Neural progenitor cell (in vitro differentiated cells): ENCODE measurements at regions not wholly inside any gene's neighbourhood (a gene's known extent, or its start where the extent isn't known, plus 50 kb on each side); places are given as distances from the start of the nearest gene placed in this dataset.

Experiments
- DNase-seq: peaks from one replicate; pipeline ENCODE4 v3.0.0-alpha.2; 2016; ENCODE audit warnings: low spot score
- H2AFZ ChIP-seq: fragments of 200-600 bp; sonication (generic); replicated peaks from 2 replicates; pipeline ENCODE4 v1.6.1; 2016; ENCODE audit warnings: antibody characterized with exemption
- H3F3A ChIP-seq: fragments of 200-600 bp; sonication (generic); 2 replicates; pipeline ENCODE4 v1.6.1; 2016; ENCODE audit warnings: antibody characterized with exemption, low read depth
- H3K27ac ChIP-seq: fragments of 200-600 bp; sonication (generic); 2 replicates; pipeline ENCODE4 v1.5.1; 2016; ENCODE audit warnings: mild to moderate bottlenecking
- H3K27me3 ChIP-seq: fragments of 200-600 bp; sonication (generic); 2 replicates; pipeline ENCODE4 v1.6.1; 2016; ENCODE audit warnings: mild to moderate bottlenecking, moderate library complexity
- H3K36me3 ChIP-seq: fragments of 200-600 bp; sonication (generic); 2 replicates; pipeline ENCODE4 v1.5.1; 2016
- H3K4me1 ChIP-seq: fragments of 200-600 bp; sonication (generic); 2 replicates; pipeline ENCODE4 v1.6.1; 2016; ENCODE audit warnings: mixed run types
- H3K4me2 ChIP-seq: fragments of 200-600 bp; sonication (generic); 2 replicates; pipeline ENCODE4 v1.6.1; 2016
- H3K4me3 ChIP-seq: fragments of 200-600 bp; sonication (generic); 2 replicates; pipeline ENCODE4 v1.5.1; 2016
- H3K79me2 ChIP-seq: fragments of 200-600 bp; sonication (generic); 2 replicates; pipeline ENCODE4 v1.6.1; 2016; ENCODE audit warnings: low read depth
- H3K9ac ChIP-seq: fragments of 200-600 bp; sonication (generic); 2 replicates; pipeline ENCODE4 v1.6.1; 2016
- H3K9me3 ChIP-seq: fragments of 200-600 bp; sonication (generic); 2 replicates; pipeline ENCODE4 v1.5.1; 2016; ENCODE audit warnings: low read depth
- H4K20me1 ChIP-seq: fragments of 200-600 bp; sonication (generic); 2 replicates; pipeline ENCODE4 v1.6.1; 2016; ENCODE audit warnings: low read depth
- H3K27ac Mint-ChIP-seq: 3 replicates; pipeline ENCODE4 v1.8.0; 2021; ENCODE audit warnings: mixed read lengths
- H3K27me3 Mint-ChIP-seq: 2 replicates; pipeline ENCODE4 v1.8.0; 2022; ENCODE audit warnings: low read depth, mild to moderate bottlenecking, inconsistent platforms, moderate library complexity, mixed read lengths; ENCODE audit not compliant: insufficient read depth
- H3K36me3 Mint-ChIP-seq: 3 replicates; pipeline ENCODE4 v1.8.0; 2021; ENCODE audit warnings: mixed read lengths
- H3K4me1 Mint-ChIP-seq: 3 replicates; pipeline ENCODE4 v1.8.0; 2021; ENCODE audit warnings: mixed read lengths
- H3K4me3 Mint-ChIP-seq: 3 replicates; pipeline ENCODE4 v1.8.0; 2021; ENCODE audit warnings: mild to moderate bottlenecking, moderate library complexity, mixed read lengths
- H3K9me3 Mint-ChIP-seq: 3 replicates; pipeline ENCODE4 v1.8.0; 2020; ENCODE audit warnings: mixed read lengths
- EZH2 ChIP-seq: fragments of 200-600 bp; sonication (generic); IDR thresholded peaks from 2 replicates; pipeline ENCODE4 v1.6.1; 2017; ENCODE audit warnings: antibody characterized with exemption, mild to moderate bottlenecking, moderate library complexity
- EZH2phosphoT487 ChIP-seq: fragments of 200-600 bp; sonication (generic); IDR thresholded peaks from 2 replicates; pipeline ENCODE4 v1.6.1; 2017; ENCODE audit warnings: antibody characterized with exemption
- TF ChIP-seq, protein P1 (sequence below): fragments of 200-600 bp; sonication (generic); IDR thresholded peaks from 2 replicates; pipeline ENCODE4 v1.5.1; 2017; ENCODE audit warnings: antibody characterized with exemption, mild to moderate bottlenecking

GRCh38 chr2:16368951-16369350, 296.7 kb downstream of the CYRIA start:
- Histone ChIP-seq H3F3A (no peaks in the 10 kb centered on the region), H4K20me1 (no peaks in the 10 kb centered on the region), H3K9ac (no peak overlapping the region), H2AFZ (no peak overlapping the region), H3K4me1 (peaks cover 9% of the 10 kb centered on the region), H3K36me3 (no peaks in the 10 kb centered on the region), H3K9me3 (peaks cover 11% of the 10 kb centered on the region), H3K27me3 (no peaks in the 10 kb centered on the region), H3K27ac (no peak overlapping the region), H3K79me2 (no peaks in the 10 kb centered on the region), H3K4me2 (no peak overlapping the region), H3K4me3 (no peak overlapping the region)
- Mint-ChIP-seq H3K27me3 (no peaks in the 10 kb centered on the region), H3K36me3 (no peaks in the 10 kb centered on the region), H3K4me3 (no peak overlapping the region), H3K9me3 (peaks cover 5% of the 10 kb centered on the region), H3K27ac (no peak overlapping the region), H3K4me1 (peaks cover 6% of the 10 kb centered on the region)
- TF ChIP-seq EZH2 (no peak), EZH2phosphoT487 (no peak)
- no peak for DNase-seq

DNA sequence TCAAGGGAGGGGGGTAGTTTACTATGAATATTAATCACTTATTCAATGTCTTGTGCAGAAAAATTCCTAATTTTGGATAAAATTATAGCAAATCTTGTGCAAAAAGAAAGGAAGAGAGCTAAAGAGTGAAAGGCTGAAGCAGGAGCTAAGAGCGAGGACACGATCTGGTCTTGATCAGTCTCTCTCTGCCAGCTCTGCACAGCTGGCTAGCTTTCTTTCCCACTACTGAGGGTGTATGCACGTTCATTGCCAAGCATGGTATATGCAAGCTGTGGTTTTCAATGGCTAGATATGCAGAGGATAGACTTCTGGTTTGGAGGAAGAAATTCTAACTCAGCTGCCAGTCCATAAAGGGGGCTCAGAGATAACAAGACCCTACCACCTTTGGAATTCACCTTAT, 297.3 kb downstream of the CYRIA start:
- Mint-ChIP-seq H3K36me3 (no peaks in the 10 kb centered on the region), H3K27me3 (no peaks in the 10 kb centered on the region), H3K4me3 (no peak overlapping the region), H3K9me3 (peaks cover 5% of the 10 kb centered on the region), H3K27ac (no peak overlapping the region), H3K4me1 (peaks cover 6% of the 10 kb centered on the region)
- H3K4me2 ChIP-seq = no peak overlapping the region
- H3K36me3 ChIP-seq = no peaks in the 10 kb centered on the region
- H3K9ac ChIP-seq = no peak overlapping the region
- no peaks in the 10 kb centered on the region for H3K27me3 ChIP-seq
- peaks cover 9% of the 10 kb centered on the region for H3K4me1 ChIP-seq
- TF ChIP-seq EZH2phosphoT487 (no peak), EZH2 (no peak)
- TF ChIP-seq, protein P1, sequence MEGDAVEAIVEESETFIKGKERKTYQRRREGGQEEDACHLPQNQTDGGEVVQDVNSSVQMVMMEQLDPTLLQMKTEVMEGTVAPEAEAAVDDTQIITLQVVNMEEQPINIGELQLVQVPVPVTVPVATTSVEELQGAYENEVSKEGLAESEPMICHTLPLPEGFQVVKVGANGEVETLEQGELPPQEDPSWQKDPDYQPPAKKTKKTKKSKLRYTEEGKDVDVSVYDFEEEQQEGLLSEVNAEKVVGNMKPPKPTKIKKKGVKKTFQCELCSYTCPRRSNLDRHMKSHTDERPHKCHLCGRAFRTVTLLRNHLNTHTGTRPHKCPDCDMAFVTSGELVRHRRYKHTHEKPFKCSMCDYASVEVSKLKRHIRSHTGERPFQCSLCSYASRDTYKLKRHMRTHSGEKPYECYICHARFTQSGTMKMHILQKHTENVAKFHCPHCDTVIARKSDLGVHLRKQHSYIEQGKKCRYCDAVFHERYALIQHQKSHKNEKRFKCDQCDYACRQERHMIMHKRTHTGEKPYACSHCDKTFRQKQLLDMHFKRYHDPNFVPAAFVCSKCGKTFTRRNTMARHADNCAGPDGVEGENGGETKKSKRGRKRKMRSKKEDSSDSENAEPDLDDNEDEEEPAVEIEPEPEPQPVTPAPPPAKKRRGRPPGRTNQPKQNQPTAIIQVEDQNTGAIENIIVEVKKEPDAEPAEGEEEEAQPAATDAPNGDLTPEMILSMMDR = no peak
- H2AFZ ChIP-seq = peak overlapping the region; percentile 40
- H3K9me3 ChIP-seq = peaks cover 11% of the 10 kb centered on the region
- H3K79me2 ChIP-seq = no peaks in the 10 kb centered on the region
- H4K20me1 ChIP-seq = no peaks in the 10 kb centered on the region
- H3F3A ChIP-seq = no peaks in the 10 kb centered on the region
- H3K4me3 ChIP-seq = no peak overlapping the region
- no peak for DNase-seq
- no peak overlapping the region for H3K27ac ChIP-seq

DNA sequence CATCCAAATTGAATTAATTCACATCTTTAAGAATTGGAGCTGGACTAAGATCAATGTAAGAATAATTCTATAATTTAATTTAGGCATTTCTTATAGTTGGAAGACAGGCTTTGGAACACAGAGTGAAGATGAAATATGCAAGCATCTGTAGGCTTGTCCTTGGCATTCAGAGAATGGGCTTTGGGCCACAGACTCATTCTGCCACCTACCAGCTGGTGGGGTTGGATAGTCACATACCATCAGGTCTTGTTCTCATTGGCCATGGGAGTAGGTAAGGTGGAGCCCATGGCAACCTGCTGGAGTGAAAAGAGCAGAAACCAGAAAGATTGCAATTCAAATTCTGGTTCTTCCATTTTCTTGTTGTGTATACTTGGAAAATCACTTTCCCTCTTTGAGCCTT, 300.3 kb downstream of the CYRIA start:
- Histone ChIP-seq H3K4me3 (no peak overlapping the region), H3K79me2 (no peaks in the 10 kb centered on the region), H3K27ac (no peak overlapping the region), H3K27me3 (no peaks in the 10 kb centered on the region), H3K4me2 (no peak overlapping the region), H3K36me3 (no peaks in the 10 kb centered on the region), H2AFZ (no peak overlapping the region), H4K20me1 (no peaks in the 10 kb centered on the region), H3K9ac (no peak overlapping the region), H3K4me1 (peaks cover 9% of the 10 kb centered on the region), H3K9me3 (no peaks in the 10 kb centered on the region), H3F3A (no peaks in the 10 kb centered on the region)
- peaks cover 6% of the 10 kb centered on the region for H3K4me1 Mint-ChIP-seq
- H3K4me3 Mint-ChIP-seq = no peak overlapping the region
- H3K27ac Mint-ChIP-seq = no peak overlapping the region
- no peak for TF ChIP-seq EZH2phosphoT487
- no peak for TF ChIP-seq EZH2
- TF ChIP-seq, protein P1 = no peak
- no peaks in the 10 kb centered on the region for H3K36me3 Mint-ChIP-seq
- no peak for DNase-seq
- H3K27me3 Mint-ChIP-seq = no peaks in the 10 kb centered on the region
- H3K9me3 Mint-ChIP-seq = no peaks in the 10 kb centered on the region

GRCh38 chr2:16363581-16363980, 302.1 kb downstream of the CYRIA start:
- no peaks in the 10 kb centered on the region for H3K36me3 Mint-ChIP-seq
- peaks cover 6% of the 10 kb centered on the region for H3K4me1 Mint-ChIP-seq
- no peaks in the 10 kb centered on the region for H3K79me2 ChIP-seq
- no peak overlapping the region for H3K4me3 Mint-ChIP-seq
- H3K4me1 ChIP-seq = peaks cover 9% of the 10 kb centered on the region
- no peak overlapping the region for H3K4me3 ChIP-seq
- H3K9ac ChIP-seq = no peak overlapping the region
- H3K9me3 ChIP-seq = no peaks in the 10 kb centered on the region
- no peaks in the 10 kb centered on the region for H3F3A ChIP-seq
- no peaks in the 10 kb centered on the region for H3K27me3 ChIP-seq
- TF ChIP-seq, protein P1 = no peak
- no peak for TF ChIP-seq EZH2
- TF ChIP-seq EZH2phosphoT487 = no peak
- no peaks in the 10 kb centered on the region for H3K36me3 ChIP-seq
- H4K20me1 ChIP-seq = no peaks in the 10 kb centered on the region
- peaks cover under 1% of the 10 kb centered on the region for H3K27me3 Mint-ChIP-seq
- no peak overlapping the region for H3K4me2 ChIP-seq
- peak overlapping the region; percentile 57 for H2AFZ ChIP-seq
- H3K9me3 Mint-ChIP-seq = peaks cover 2% of the 10 kb centered on the region
- DNase-seq = no peak
- H3K27ac ChIP-seq = no peak overlapping the region
- no peak overlapping the region for H3K27ac Mint-ChIP-seq
